Fibroblast of lung (primary cell): ENCODE measurements at regions not wholly inside any gene's neighbourhood (a gene's known extent, or its start where the extent isn't known, plus 50 kb on each side); places are given as distances from the start of the nearest gene placed in this dataset.

Source experiments
- EZH2 ChIP-seq: IDR thresholded peaks from 2 replicates; pipeline ENCODE4 v1.5.1; 2012; ENCODE audit warnings: low read length, control low read depth, mild to moderate bottlenecking; ENCODE audit errors: missing control alignments
- TF ChIP-seq, protein P1 (sequence below), 2 donors: IDR thresholded peaks in 1 of 2; conservative IDR thresholded peaks in 1 of 2; 1 replicate in 1 of 2; 2 replicates in 1 of 2; pipeline ENCODE4 v1.5.1; 2011 to 2012; ENCODE audit warnings: low read length in 2 of 2, control low read depth in 1 of 2, inconsistent platforms in 1 of 2, low read depth in 1 of 2, mild to moderate bottlenecking in 1 of 2

GRCh38 chr1:73500154-73500553 is 697.8 kb downstream of the LRRIQ3 start:
- TF ChIP-seq EZH2: no peak
- TF ChIP-seq, protein P1, sequence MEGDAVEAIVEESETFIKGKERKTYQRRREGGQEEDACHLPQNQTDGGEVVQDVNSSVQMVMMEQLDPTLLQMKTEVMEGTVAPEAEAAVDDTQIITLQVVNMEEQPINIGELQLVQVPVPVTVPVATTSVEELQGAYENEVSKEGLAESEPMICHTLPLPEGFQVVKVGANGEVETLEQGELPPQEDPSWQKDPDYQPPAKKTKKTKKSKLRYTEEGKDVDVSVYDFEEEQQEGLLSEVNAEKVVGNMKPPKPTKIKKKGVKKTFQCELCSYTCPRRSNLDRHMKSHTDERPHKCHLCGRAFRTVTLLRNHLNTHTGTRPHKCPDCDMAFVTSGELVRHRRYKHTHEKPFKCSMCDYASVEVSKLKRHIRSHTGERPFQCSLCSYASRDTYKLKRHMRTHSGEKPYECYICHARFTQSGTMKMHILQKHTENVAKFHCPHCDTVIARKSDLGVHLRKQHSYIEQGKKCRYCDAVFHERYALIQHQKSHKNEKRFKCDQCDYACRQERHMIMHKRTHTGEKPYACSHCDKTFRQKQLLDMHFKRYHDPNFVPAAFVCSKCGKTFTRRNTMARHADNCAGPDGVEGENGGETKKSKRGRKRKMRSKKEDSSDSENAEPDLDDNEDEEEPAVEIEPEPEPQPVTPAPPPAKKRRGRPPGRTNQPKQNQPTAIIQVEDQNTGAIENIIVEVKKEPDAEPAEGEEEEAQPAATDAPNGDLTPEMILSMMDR (conservative IDR thresholded peaks at IDR 0.05 in 1 of 2, IDR thresholded peaks at IDR 0.05 in 1 of 2; ENCODE audit: low read depth in 1 of 2, low read length in 2 of 2): no peak
